ENCODE measurements at regions not wholly inside any gene's neighbourhood (a gene's known extent, or its start where the extent isn't known, plus 50 kb on each side); places are given as distances from the start of the nearest gene placed in this dataset.

DNA sequence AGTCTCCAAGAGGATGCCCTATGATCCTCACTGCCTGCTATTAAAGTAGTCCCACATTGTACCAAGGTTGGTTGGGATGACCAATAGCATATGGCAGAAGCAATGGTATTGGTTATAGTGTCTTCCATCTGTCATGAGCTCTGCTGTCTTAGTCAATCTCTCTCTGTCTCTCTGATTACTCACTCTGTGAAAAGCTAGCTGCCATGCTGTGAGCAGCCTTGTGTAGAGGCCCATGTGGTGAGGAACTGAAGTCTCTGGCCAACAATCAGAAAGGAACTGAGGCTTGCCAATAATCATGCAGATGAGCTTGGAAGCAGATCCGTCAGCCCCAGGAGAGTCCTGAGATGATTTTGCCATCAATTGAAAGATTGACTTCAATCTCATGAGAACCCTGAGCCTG, 60.3 kb upstream of the CFAP161 start:
- TF ChIP-seq, protein P1, sequence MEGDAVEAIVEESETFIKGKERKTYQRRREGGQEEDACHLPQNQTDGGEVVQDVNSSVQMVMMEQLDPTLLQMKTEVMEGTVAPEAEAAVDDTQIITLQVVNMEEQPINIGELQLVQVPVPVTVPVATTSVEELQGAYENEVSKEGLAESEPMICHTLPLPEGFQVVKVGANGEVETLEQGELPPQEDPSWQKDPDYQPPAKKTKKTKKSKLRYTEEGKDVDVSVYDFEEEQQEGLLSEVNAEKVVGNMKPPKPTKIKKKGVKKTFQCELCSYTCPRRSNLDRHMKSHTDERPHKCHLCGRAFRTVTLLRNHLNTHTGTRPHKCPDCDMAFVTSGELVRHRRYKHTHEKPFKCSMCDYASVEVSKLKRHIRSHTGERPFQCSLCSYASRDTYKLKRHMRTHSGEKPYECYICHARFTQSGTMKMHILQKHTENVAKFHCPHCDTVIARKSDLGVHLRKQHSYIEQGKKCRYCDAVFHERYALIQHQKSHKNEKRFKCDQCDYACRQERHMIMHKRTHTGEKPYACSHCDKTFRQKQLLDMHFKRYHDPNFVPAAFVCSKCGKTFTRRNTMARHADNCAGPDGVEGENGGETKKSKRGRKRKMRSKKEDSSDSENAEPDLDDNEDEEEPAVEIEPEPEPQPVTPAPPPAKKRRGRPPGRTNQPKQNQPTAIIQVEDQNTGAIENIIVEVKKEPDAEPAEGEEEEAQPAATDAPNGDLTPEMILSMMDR (conservative IDR thresholded peaks at IDR 0.05; ENCODE audit: low read depth) = no peak
- H3K27ac ChIP-seq = no peak overlapping the region
- CTCF ChIA-PET = no interaction called here
- POLR2A ChIA-PET (ENCODE audit: low non-redundant PET) = no interaction called here
- DNase-seq (ENCODE audit: low spot score) = no peak

DNA sequence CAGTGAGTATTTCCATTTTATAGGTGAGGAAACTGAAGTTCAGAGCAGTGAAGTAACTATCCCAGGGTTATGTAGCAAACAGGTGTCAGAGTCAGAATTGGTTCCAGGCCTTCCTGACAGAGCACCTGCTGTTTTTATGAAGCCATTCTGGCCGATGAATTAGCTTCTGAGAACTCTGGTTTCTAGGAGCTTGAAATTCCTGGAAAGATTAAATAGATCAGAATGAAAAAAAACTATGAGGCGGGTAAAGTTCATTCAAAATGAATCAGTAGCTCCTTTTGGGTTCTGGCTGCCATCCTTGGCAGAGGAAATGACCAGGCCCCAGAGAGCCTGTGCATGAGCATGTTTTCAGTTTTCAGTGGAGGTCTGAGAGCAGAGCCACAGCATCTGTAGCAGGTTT, 59.3 kb upstream of the CFAP161 start:
- CTCF ChIA-PET = interaction anchor here (0.7 kb wide), 1 partner anchor 27 kb away, joined by 7 read pairs; no protein-coding TSS in a partner anchor

DNA sequence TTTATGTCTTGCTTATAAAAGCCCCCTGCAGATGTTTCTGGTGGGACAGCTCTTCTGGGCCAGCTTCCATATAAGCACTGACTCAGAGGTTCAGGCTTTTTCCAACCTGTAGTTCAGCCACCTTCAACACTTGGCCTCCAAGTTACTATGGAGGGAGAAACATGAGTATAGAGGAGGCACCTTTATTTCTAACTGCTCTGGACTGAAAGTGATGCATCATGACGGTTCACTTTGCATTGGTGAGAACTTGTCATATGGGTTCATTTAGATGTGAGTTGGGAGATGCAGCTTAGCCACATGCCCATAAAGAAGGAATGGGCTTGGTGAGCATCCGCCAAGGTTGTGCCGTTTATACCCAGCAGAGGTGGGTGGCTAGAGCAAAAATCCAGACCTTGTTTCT, 58.8 kb upstream of the CFAP161 start:
- TF ChIP-seq, protein P1 (conservative IDR thresholded peaks at IDR 0.05; ENCODE audit: low read depth) = no peak
- no peak for DNase-seq (ENCODE audit: low spot score)
- ChIA-PET CTCF (no interaction called here), POLR2A (ENCODE audit: low non-redundant PET) (no interaction called here)
- no peak overlapping the region for H3K27ac ChIP-seq

More for the DNA sequence above, 59.3 kb upstream of the CFAP161 start:
- TF ChIP-seq, protein P1 (conservative IDR thresholded peaks at IDR 0.05; ENCODE audit: low read depth) = no peak
- POLR2A ChIA-PET (ENCODE audit: low non-redundant PET) = no interaction called here
- no peak for DNase-seq (ENCODE audit: low spot score)
- H3K27ac ChIP-seq = no peak overlapping the region

DNA sequence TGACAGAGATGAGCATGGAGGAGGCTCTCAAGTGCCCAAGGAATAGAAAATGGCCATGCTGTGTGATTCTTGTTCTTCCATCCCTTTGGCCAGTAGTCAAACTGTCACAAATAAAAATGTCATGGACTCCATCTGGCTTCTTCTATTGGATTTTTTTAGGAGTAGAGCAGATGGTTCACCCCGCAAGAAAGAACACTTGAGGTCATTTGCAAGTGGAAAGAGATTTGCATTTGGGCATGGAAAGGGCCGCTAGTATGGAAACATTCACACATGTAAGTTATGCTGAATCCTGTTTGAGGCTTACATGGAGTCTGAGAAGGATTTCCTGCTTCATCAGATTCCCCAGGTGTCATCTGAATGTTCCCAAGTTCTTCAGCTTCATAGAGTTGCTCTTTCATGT, 53.1 kb upstream of the CFAP161 start:
- ChIA-PET CTCF (no interaction called here), POLR2A (ENCODE audit: low non-redundant PET) (no interaction called here)
- TF ChIP-seq, protein P1 (conservative IDR thresholded peaks at IDR 0.05; ENCODE audit: low read depth) = no peak
- no peak overlapping the region for H3K27ac ChIP-seq
- DNase-seq (ENCODE audit: low spot score) = no peak

DNA sequence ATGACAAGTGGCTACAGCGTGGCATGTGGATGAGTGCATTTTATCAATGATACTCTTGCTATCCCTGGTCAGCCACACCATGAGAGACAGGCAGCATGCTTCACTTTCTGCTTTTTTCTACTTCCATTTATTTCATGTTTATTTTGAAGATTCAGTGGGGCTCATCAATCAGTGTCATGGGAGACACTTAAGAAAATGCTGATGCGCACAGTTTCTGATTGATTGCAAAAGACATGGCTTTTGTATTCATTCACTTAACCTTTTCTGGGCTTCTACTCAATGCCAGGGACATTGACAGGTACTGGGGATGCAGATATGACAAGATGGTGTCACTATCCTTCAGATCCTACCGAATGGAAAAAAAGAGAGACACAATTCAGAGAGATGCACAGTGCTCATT, 50.9 kb upstream of the CFAP161 start:
- ChIA-PET CTCF (no interaction called here), POLR2A (ENCODE audit: low non-redundant PET) (no interaction called here)
- no peak overlapping the region for H3K27ac ChIP-seq
- TF ChIP-seq, protein P1 (conservative IDR thresholded peaks at IDR 0.05; ENCODE audit: low read depth) = no peak
- no peak for DNase-seq (ENCODE audit: low spot score)
